ENCODE measurements at regions not wholly inside any gene's neighbourhood (a gene's known extent, or its start where the extent isn't known, plus 50 kb on each side); places are given as distances from the start of the nearest gene placed in this dataset.

- Histone ChIP-seq H3K27me3 (replicated peaks; ENCODE audit: insufficient read depth, low read length) (peaks cover 26% of the 10 kb centered on the region), H4K20me1 (ENCODE audit: insufficient read depth, low read length) (no peaks in the 10 kb centered on the region)
- DNase-seq, result no peak
These were observed 529.4 kb downstream of the TBC1D22A start for GRCh38 chr22:47291565-47292495.

GRCh38 chr22:47290706-47291430 lies 528.4 kb downstream of the TBC1D22A start:
- H3K9me2 ChIP-seq (replicated peaks; ENCODE audit: insufficient read depth, low read length), result no peaks in the 10 kb centered on the region
- H2AFZ ChIP-seq (ENCODE audit: low read length), result no peak overlapping the region
- H3K9ac ChIP-seq (ENCODE audit: low read length), result no peak overlapping the region
- peaks cover 16% of the 10 kb centered on the region for H3K27me3 ChIP-seq (replicated peaks; ENCODE audit: insufficient read depth, low read length)
- no peaks in the 10 kb centered on the region for H3K36me3 ChIP-seq (replicated peaks; ENCODE audit: insufficient read depth, low read length)
- H3K4me2 ChIP-seq (ENCODE audit: low read depth, low read length), result no peak overlapping the region
- H3F3A ChIP-seq (ENCODE audit: insufficient read depth, low read length), result no peaks in the 10 kb centered on the region
- H3K9me3 ChIP-seq (replicated peaks; ENCODE audit: insufficient read depth, low read length), result no peaks in the 10 kb centered on the region
- no peaks in the 10 kb centered on the region for H3K79me2 ChIP-seq (ENCODE audit: low read length)
- H3K27ac ChIP-seq (ENCODE audit: low read length), result no peak overlapping the region
- no peak for TF ChIP-seq EZH2phosphoT487 (IDR thresholded peaks at IDR 0.05; ENCODE audit: low read length)
- no peak for TF ChIP-seq EZH2 (optimal IDR thresholded peaks at IDR 0.05; ENCODE audit: low read depth, low read length)
- no peak for TF ChIP-seq CTCF (IDR thresholded peaks at IDR 0.05; ENCODE audit: low read length)
- H4K20me1 ChIP-seq (ENCODE audit: insufficient read depth, low read length), result no peaks in the 10 kb centered on the region
- no peak overlapping the region for H3K4me3 ChIP-seq (ENCODE audit: low read length)
- DNase-seq, result no peak
- no peaks in the 10 kb centered on the region for H3K4me1 ChIP-seq (ENCODE audit: low read length)

More at GRCh38 chr22:47291565-47292495, 529.4 kb downstream of the TBC1D22A start:
- Histone ChIP-seq H3K9ac (ENCODE audit: low read length) (no peak overlapping the region), H2AFZ (ENCODE audit: low read length) (no peak overlapping the region), H3K4me2 (ENCODE audit: low read depth, low read length) (no peak overlapping the region), H3F3A (ENCODE audit: insufficient read depth, low read length) (no peaks in the 10 kb centered on the region), H3K36me3 (replicated peaks; ENCODE audit: insufficient read depth, low read length) (no peaks in the 10 kb centered on the region), H3K9me2 (replicated peaks; ENCODE audit: insufficient read depth, low read length) (no peaks in the 10 kb centered on the region), H3K27ac (ENCODE audit: low read length) (no peak overlapping the region), H3K4me1 (ENCODE audit: low read length) (no peaks in the 10 kb centered on the region), H3K9me3 (replicated peaks; ENCODE audit: insufficient read depth, low read length) (no peaks in the 10 kb centered on the region), H3K79me2 (ENCODE audit: low read length) (no peaks in the 10 kb centered on the region), H3K4me3 (ENCODE audit: low read length) (no peak overlapping the region)
- TF ChIP-seq EZH2 (optimal IDR thresholded peaks at IDR 0.05; ENCODE audit: low read depth, low read length) (no peak), CTCF (IDR thresholded peaks at IDR 0.05; ENCODE audit: low read length) (no peak), EZH2phosphoT487 (IDR thresholded peaks at IDR 0.05; ENCODE audit: low read length) (no peak)

GRCh38 chr22:47289336-47289985 lies 527.0 kb downstream of the TBC1D22A start:
- Histone ChIP-seq H3K4me1 (ENCODE audit: low read length) (no peaks in the 10 kb centered on the region), H3K27me3 (replicated peaks; ENCODE audit: insufficient read depth, low read length) (peaks cover 15% of the 10 kb centered on the region), H3K4me3 (ENCODE audit: low read length) (no peak overlapping the region), H3K9me2 (replicated peaks; ENCODE audit: insufficient read depth, low read length) (no peaks in the 10 kb centered on the region), H3K36me3 (replicated peaks; ENCODE audit: insufficient read depth, low read length) (no peaks in the 10 kb centered on the region), H3F3A (ENCODE audit: insufficient read depth, low read length) (no peaks in the 10 kb centered on the region), H3K9me3 (replicated peaks; ENCODE audit: insufficient read depth, low read length) (no peaks in the 10 kb centered on the region), H2AFZ (ENCODE audit: low read length) (no peak overlapping the region), H3K27ac (ENCODE audit: low read length) (no peak overlapping the region), H3K79me2 (ENCODE audit: low read length) (no peaks in the 10 kb centered on the region), H4K20me1 (ENCODE audit: insufficient read depth, low read length) (no peaks in the 10 kb centered on the region), H3K4me2 (ENCODE audit: low read depth, low read length) (no peak overlapping the region), H3K9ac (ENCODE audit: low read length) (no peak overlapping the region)
- TF ChIP-seq CTCF (IDR thresholded peaks at IDR 0.05; ENCODE audit: low read length), result no peak
- TF ChIP-seq EZH2 (optimal IDR thresholded peaks at IDR 0.05; ENCODE audit: low read depth, low read length), result no peak
- TF ChIP-seq EZH2phosphoT487 (IDR thresholded peaks at IDR 0.05; ENCODE audit: low read length), result no peak
- no peak for DNase-seq

Measured in MM.1S (cell line).